Ovary (tissue), 3 donors: ENCODE measurements at regions not wholly inside any gene's neighbourhood (a gene's known extent, or its start where the extent isn't known, plus 50 kb on each side); places are given as distances from the start of the nearest gene placed in this dataset.

Experiments used
- EP300 ChIP-seq: sonication (generic); formaldehyde crosslinking; IDR thresholded peaks from one replicate; pipeline ENCODE4 v1.6.1; 2017; ENCODE audit warnings: antibody characterized with exemption
- POLR2A ChIP-seq: fragments of 450-650 bp; IDR thresholded peaks from one replicate; pipeline ENCODE4 v1.6.1; 2017; ENCODE audit warnings: antibody characterized with exemption, mild to moderate bottlenecking, moderate library complexity
- TF ChIP-seq, protein P1 (sequence below), 3 donors: fragments of 450-650 bp in 2 of 3; fragments of 200-600 bp in 1 of 3; IDR thresholded peaks; one replicate each; pipeline versions ENCODE4 v1.5.1 to v1.8.0; 2016 to 2022; ENCODE audit warnings: antibody characterized with exemption in 3 of 3, mild to moderate bottlenecking in 1 of 3
- donor health status: DM: no; HTN: no; CAD: no.

DNA sequence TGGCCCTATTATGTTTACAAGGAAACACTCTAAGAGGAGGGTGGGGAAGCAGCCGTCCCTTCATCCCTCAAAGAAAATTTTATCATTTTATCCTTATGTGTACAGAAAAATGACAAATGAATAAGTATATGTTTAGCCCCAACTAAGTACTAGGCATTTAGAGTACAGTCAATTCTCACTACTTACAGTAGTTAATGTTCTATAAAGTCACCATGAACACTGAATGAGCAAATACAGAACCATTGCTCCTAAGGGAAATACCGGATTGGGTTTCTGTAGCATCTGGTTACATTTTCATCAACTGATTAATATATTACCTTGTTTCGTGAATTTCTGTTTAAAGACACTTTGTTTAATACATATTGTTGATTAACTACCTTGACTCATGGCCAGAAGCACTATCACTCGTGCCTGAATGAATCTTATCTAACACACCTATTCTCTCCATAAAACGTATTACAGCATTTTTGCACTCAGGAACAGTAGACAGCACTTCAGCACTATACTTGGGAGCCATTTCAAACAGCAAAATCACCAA lies 109.3 kb downstream of the ASB9 start:
- TF ChIP-seq, protein P1, sequence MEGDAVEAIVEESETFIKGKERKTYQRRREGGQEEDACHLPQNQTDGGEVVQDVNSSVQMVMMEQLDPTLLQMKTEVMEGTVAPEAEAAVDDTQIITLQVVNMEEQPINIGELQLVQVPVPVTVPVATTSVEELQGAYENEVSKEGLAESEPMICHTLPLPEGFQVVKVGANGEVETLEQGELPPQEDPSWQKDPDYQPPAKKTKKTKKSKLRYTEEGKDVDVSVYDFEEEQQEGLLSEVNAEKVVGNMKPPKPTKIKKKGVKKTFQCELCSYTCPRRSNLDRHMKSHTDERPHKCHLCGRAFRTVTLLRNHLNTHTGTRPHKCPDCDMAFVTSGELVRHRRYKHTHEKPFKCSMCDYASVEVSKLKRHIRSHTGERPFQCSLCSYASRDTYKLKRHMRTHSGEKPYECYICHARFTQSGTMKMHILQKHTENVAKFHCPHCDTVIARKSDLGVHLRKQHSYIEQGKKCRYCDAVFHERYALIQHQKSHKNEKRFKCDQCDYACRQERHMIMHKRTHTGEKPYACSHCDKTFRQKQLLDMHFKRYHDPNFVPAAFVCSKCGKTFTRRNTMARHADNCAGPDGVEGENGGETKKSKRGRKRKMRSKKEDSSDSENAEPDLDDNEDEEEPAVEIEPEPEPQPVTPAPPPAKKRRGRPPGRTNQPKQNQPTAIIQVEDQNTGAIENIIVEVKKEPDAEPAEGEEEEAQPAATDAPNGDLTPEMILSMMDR (IDR thresholded peaks at IDR 0.05) = no peak
- TF ChIP-seq POLR2A = no peak
- TF ChIP-seq EP300 = no peak
